ENCODE measurements at regions not wholly inside any gene's neighbourhood (a gene's known extent, or its start where the extent isn't known, plus 50 kb on each side); places are given as distances from the start of the nearest gene placed in this dataset.

GRCh38 chr3:95899911-95900310, 914.5 kb upstream of the EPHA6 start:
- H2AK5ac ChIP-seq (ENCODE audit: low read depth, low read length), result no peak overlapping the region
- H3K56ac ChIP-seq (replicated peaks; ENCODE audit: insufficient read length, low read depth, low read length), result no peak overlapping the region
- ChIA-PET CTCF (ENCODE audit: partially characterized antibody) (no interaction called here), POLR2A (ENCODE audit: partially characterized antibody) (no interaction called here)
- H2BK15ac ChIP-seq (ENCODE audit: low read length), result no peak overlapping the region
- TF ChIP-seq KDM5A (IDR thresholded peaks at IDR 0.05; ENCODE audit: low read length) (no peak), TBP (IDR thresholded peaks at IDR 0.05; ENCODE audit: low read depth, low read length) (no peak), JUND (IDR thresholded peaks at IDR 0.05; ENCODE audit: low read length) (no peak), RNF2 (IDR thresholded peaks at IDR 0.05; ENCODE audit: borderline replicate concordance, low read depth, low read length, missing control alignments, poor library complexity, severe bottlenecking) (no peak), RAD21 (IDR thresholded peaks at IDR 0.05 in 1 of 2, conservative IDR thresholded peaks at IDR 0.05 in 1 of 2; ENCODE audit: low read depth in 2 of 2, low read length in 2 of 2) (no peak), HDAC6 (IDR thresholded peaks at IDR 0.05; ENCODE audit: low read depth, low read length) (no peak), TAF1 (IDR thresholded peaks at IDR 0.05; ENCODE audit: low read depth, low read length) (no peak), CREB1 (IDR thresholded peaks at IDR 0.05) (no peak), ZNF274 (IDR thresholded peaks at IDR 0.05; ENCODE audit: borderline replicate concordance, extremely low read depth, low read length) (no peak), BRCA1 (IDR thresholded peaks at IDR 0.05; ENCODE audit: low read depth, low read length) (no peak), GTF2F1 (IDR thresholded peaks at IDR 0.05; ENCODE audit: borderline replicate concordance, low read depth, low read length) (no peak), EP300 (IDR thresholded peaks at IDR 0.05; ENCODE audit: borderline replicate concordance in 1 of 2, low read depth in 2 of 2, low read length in 2 of 2) (no peak), SIRT6 (IDR thresholded peaks at IDR 0.05; ENCODE audit: low read length) (no peak), FOSL1 (IDR thresholded peaks at IDR 0.05; ENCODE audit: insufficient read depth, low read depth, low read length) (no peak), SUZ12 (IDR thresholded peaks at IDR 0.05; ENCODE audit: low read length) (no peak), ASH2L (IDR thresholded peaks at IDR 0.05; ENCODE audit: low read length) (no peak)
- DNase-seq (ENCODE audit: low read depth in 1 of 2, low spot score in 2 of 2) (no peak), FAIRE-seq (no peak)
- H3K14ac ChIP-seq (ENCODE audit: insufficient read length), result no peak overlapping the region
- no peak overlapping the region for H3K27ac ChIP-seq (ENCODE audit: low read depth, low read length)
- WGBS, 2 experiments (ENCODE audit: extremely low coverage in 1 of 2, insufficient coverage in 1 of 2, insufficient read length in 1 of 2, insufficient replicate concordance in 2 of 2, low coverage in 1 of 2, low lambda C conversion rate in 2 of 2, missing lambda C conversion rate in 1 of 2), result 87% methylated on average over 2 of the region's 2 CpGs; no CpG with 5 or more reads in 1 of the 2 experiments
- no peaks in the 10 kb centered on the region for H3K79me2 ChIP-seq (ENCODE audit: control insufficient read depth in 1 of 2, insufficient read depth in 2 of 2, low read length in 2 of 2)
- no peak overlapping the region for H2BK20ac ChIP-seq (ENCODE audit: low read length)
- no peak overlapping the region for H4K91ac ChIP-seq (replicated peaks; ENCODE audit: insufficient read length, low read length)
- H4K5ac ChIP-seq (ENCODE audit: insufficient read length, low read depth, low read length), result no peak overlapping the region
- H3K9me3 ChIP-seq (ENCODE audit: insufficient read depth in 2 of 2, low read depth in 1 of 2, low read length in 1 of 2), result no peaks in the 10 kb centered on the region
- H2AFZ ChIP-seq (ENCODE audit: low read length), result no peak overlapping the region
- H3K23me2 ChIP-seq (ENCODE audit: low read depth, low read length), result no peaks in the 10 kb centered on the region
- H3K18ac ChIP-seq (ENCODE audit: extremely low read depth, low read length), result no peak overlapping the region
- H2BK120ac ChIP-seq (replicated peaks; ENCODE audit: low read depth, low read length), result no peak overlapping the region
- no peak overlapping the region for H2BK5ac ChIP-seq (ENCODE audit: low read depth, low read length)
- H4K20me1 ChIP-seq (replicated peaks in 1 of 2; ENCODE audit: control insufficient read depth in 1 of 2, insufficient read depth in 2 of 2, low read length in 2 of 2), result no peaks in the 10 kb centered on the region
- H4K8ac ChIP-seq (ENCODE audit: extremely low read depth, insufficient read depth, low read length), result no peak overlapping the region
- no peak overlapping the region for H3K9ac ChIP-seq (replicated peaks in 1 of 4; ENCODE audit: extremely low read depth in 1 of 4, low read depth in 3 of 4, low read length in 3 of 4)
- no peak overlapping the region for H2BK12ac ChIP-seq (ENCODE audit: low read depth, low read length)
- H3K4me1 ChIP-seq (replicated peaks in 1 of 4; ENCODE audit: control insufficient read depth in 3 of 4, insufficient read depth in 4 of 4, low read length in 3 of 4), result no peaks in the 10 kb centered on the region
- no peaks in the 10 kb centered on the region for H3K79me1 ChIP-seq (ENCODE audit: low read depth, low read length)
- no peak overlapping the region for H3K23ac ChIP-seq (ENCODE audit: insufficient read length)
- no peak overlapping the region for H3K4ac ChIP-seq (replicated peaks; ENCODE audit: insufficient read length, low read depth, low read length)
- H3K27me3 ChIP-seq (replicated peaks in 1 of 4; ENCODE audit: control insufficient read depth in 3 of 4, extremely low read depth in 1 of 4, insufficient read depth in 3 of 4, low read length in 3 of 4), result no peaks in the 10 kb centered on the region
- no peak overlapping the region for H3K4me2 ChIP-seq (ENCODE audit: insufficient read depth in 1 of 2, low read depth in 2 of 2, low read length in 2 of 2)
- no peak overlapping the region for H3K4me3 ChIP-seq (ENCODE audit: extremely low read depth in 1 of 4, insufficient read depth in 2 of 4, low read depth in 3 of 4, low read length in 4 of 4)
- no peaks in the 10 kb centered on the region for H3K36me3 ChIP-seq (ENCODE audit: control insufficient read depth in 2 of 4, insufficient read depth in 4 of 4, low read length in 3 of 4)

All from H1 (cell line).